Common myeloid progenitor, CD34-positive (primary cell): ENCODE measurements at regions not wholly inside any gene's neighbourhood (a gene's known extent, or its start where the extent isn't known, plus 50 kb on each side); places are given as distances from the start of the nearest gene placed in this dataset.

Experiments
- CTCF ChIA-PET: fragments of 350-600 bp; sonication (Branson Sonifier 250); formaldehyde crosslinking; loops from one replicate; lab custom pipeline; 2021; ENCODE audit warnings: antibody characterized with exemption; lab: Charles Lee
- POLR2A ChIA-PET: fragments of 350-600 bp; sonication (Branson Sonifier 250); formaldehyde crosslinking; loops from one replicate; lab custom pipeline; 2021; ENCODE audit warnings: antibody characterized with exemption; lab: Charles Lee
- DNase-seq, 3 donors: peaks; one replicate each; pipeline versions ENCODE4 v3.0.0 to v3.0.0-alpha.2; 2013
- H3K27ac ChIP-seq, 2 experiments: 1 replicate in 1 of 2; 2 replicates in 1 of 2; pipeline ENCODE4 v1.7.0; 2013; ENCODE audit warnings: inconsistent platforms in 2 of 2, low read length in 2 of 2, mild to moderate bottlenecking in 2 of 2, low read depth in 1 of 2, moderate library complexity in 1 of 2; ENCODE audit not compliant: severe bottlenecking in 2 of 2, insufficient read depth in 1 of 2, poor library complexity in 1 of 2
- H3K27me3 ChIP-seq, 5 experiments: replicated peaks in 2 of 5; 1 replicate in 3 of 5; 2 replicates in 2 of 5; pipeline versions ENCODE4 v1.6.1 to v1.7.0; 2013; ENCODE audit warnings: low read length in 4 of 5, mild to moderate bottlenecking in 2 of 5, moderate library complexity in 2 of 5, inconsistent platforms in 1 of 5; ENCODE audit not compliant: insufficient read depth in 5 of 5, control insufficient read depth in 4 of 5
- H3K36me3 ChIP-seq, 4 experiments: 1 replicate in 2 of 4; 2 replicates in 2 of 4; pipeline versions ENCODE4 v1.6.1 to v1.7.0; 2013; ENCODE audit warnings: low read length in 3 of 4, control low read depth in 1 of 4, mild to moderate bottlenecking in 1 of 4; ENCODE audit not compliant: control insufficient read depth in 4 of 4, insufficient read depth in 4 of 4
- H3K4me1 ChIP-seq, 4 experiments: 1 replicate in 3 of 4; 2 replicates in 1 of 4; pipeline versions ENCODE4 v1.6.1 to v1.7.1; 2013; ENCODE audit warnings: low read length in 3 of 4, mild to moderate bottlenecking in 3 of 4, control low read depth in 1 of 4, inconsistent platforms in 1 of 4, moderate library complexity in 1 of 4; ENCODE audit not compliant: control insufficient read depth in 4 of 4, insufficient read depth in 4 of 4; ENCODE audit errors: control extremely low read depth in 1 of 4
- H3K4me3 ChIP-seq, 7 experiments: 1 replicate in 4 of 7; 2 replicates in 3 of 7; pipeline versions ENCODE4 v1.5.1 to v1.7.0; 2013; ENCODE audit warnings: mild to moderate bottlenecking in 7 of 7, low read length in 6 of 7, moderate library complexity in 6 of 7, inconsistent platforms in 2 of 7, low read depth in 2 of 7, control low read depth in 1 of 7; ENCODE audit not compliant: insufficient read depth in 4 of 7, control insufficient read depth in 1 of 7; ENCODE audit errors: extremely low read depth in 1 of 7
- H3K9me3 ChIP-seq, 5 experiments: 1 replicate in 4 of 5; 2 replicates in 1 of 5; pipeline versions ENCODE4 v1.6.1 to v1.7.1; 2013; ENCODE audit warnings: low read length in 4 of 5, mild to moderate bottlenecking in 2 of 5, inconsistent platforms in 1 of 5, low read depth in 1 of 5, moderate library complexity in 1 of 5; ENCODE audit not compliant: control insufficient read depth in 4 of 5, insufficient read depth in 2 of 5; ENCODE audit errors: control extremely low read depth in 1 of 5
- WGBS: methylation state at CpG from one replicate; pipeline ENCODE4 v1.1.5; 2013; ENCODE audit not compliant: insufficient coverage; 5-methylcytosine and 5-hydroxymethylcytosine counted together

- 100% methylated on average over 3 of the region's 4 CpGs for WGBS
These were observed 551.6 kb downstream of the ZEB2 start for GRCh38 chr2:143968360-143968759.

GRCh38 chr2:143965493-143966164 lies 554.3 kb downstream of the ZEB2 start:
- ChIA-PET POLR2A (no interaction called here), CTCF (no interaction called here)
- Histone ChIP-seq H3K27ac (no peak overlapping the region), H3K4me1 (no peaks in the 10 kb centered on the region), H3K27me3 (no peaks in the 10 kb centered on the region), H3K4me3 (no peak overlapping the region), H3K9me3 (peaks cover 0 to 3% (median 0%) of the 10 kb centered on the region in 5 experiments), H3K36me3 (peaks cover 0 to 4% (median 0%) of the 10 kb centered on the region in 4 experiments)
- DNase-seq, result no peak
- 100% methylated on average over 2 of the region's 4 CpGs for WGBS

More at GRCh38 chr2:143968360-143968759, 551.6 kb downstream of the ZEB2 start:
- POLR2A ChIA-PET, result no interaction called here
- Histone ChIP-seq H3K27me3 (no peaks in the 10 kb centered on the region), H3K4me3 (no peak overlapping the region), H3K36me3 (no peaks in the 10 kb centered on the region), H3K27ac (no peak overlapping the region), H3K4me1 (no peaks in the 10 kb centered on the region), H3K9me3 (no peaks in the 10 kb centered on the region)
- CTCF ChIA-PET, result no interaction called here
- DNase-seq, result no peak

- no peak for DNase-seq
- Histone ChIP-seq H3K4me1 (no peaks in the 10 kb centered on the region), H3K27me3 (no peaks in the 10 kb centered on the region), H3K9me3 (peaks cover 0 to 8% (median 0%) of the 10 kb centered on the region in 5 experiments), H3K4me3 (no peak overlapping the region), H3K36me3 (peaks cover 0 to 4% (median under 1%) of the 10 kb centered on the region in 4 experiments), H3K27ac (no peak overlapping the region)
- WGBS, result no CpG with 5 or more reads among the region's 1 CpG
- CTCF ChIA-PET, result no interaction called here
- POLR2A ChIA-PET, result no interaction called here
These were observed 555.0 kb downstream of the ZEB2 start for GRCh38 chr2:143964891-143965290.

- no peak overlapping the region for H3K27ac ChIP-seq
- ChIA-PET POLR2A (no interaction called here), CTCF (no interaction called here)
- peaks cover 0 to 4% (median under 1%) of the 10 kb centered on the region in 4 experiments for H3K36me3 ChIP-seq
- no peaks in the 10 kb centered on the region for H3K27me3 ChIP-seq
- no peak overlapping the region for H3K4me3 ChIP-seq
- no peaks in the 10 kb centered on the region for H3K4me1 ChIP-seq
- no peak for DNase-seq
- H3K9me3 ChIP-seq, result peaks cover 0 to 8% (median 0%) of the 10 kb centered on the region in 5 experiments
These were observed 559.7 kb downstream of the ZEB2 start for GRCh38 chr2:143960177-143960576.

- DNase-seq, result no peak
- peaks cover 0 to 8% (median 0%) of the 10 kb centered on the region in 5 experiments for H3K9me3 ChIP-seq
- H3K36me3 ChIP-seq, result peaks cover 0 to 4% (median under 1%) of the 10 kb centered on the region in 4 experiments
- CTCF ChIA-PET, result no interaction called here
- H3K27ac ChIP-seq, result no peak overlapping the region
- WGBS, result 75% methylated on average over 1 of the region's 5 CpGs
- no peaks in the 10 kb centered on the region for H3K27me3 ChIP-seq
- H3K4me1 ChIP-seq, result no peaks in the 10 kb centered on the region
- no peak overlapping the region for H3K4me3 ChIP-seq
- POLR2A ChIA-PET, result no interaction called here
These were observed 562.6 kb downstream of the ZEB2 start for GRCh38 chr2:143957321-143957720.

GRCh38 chr2:143955401-143956065 lies 564.4 kb downstream of the ZEB2 start:
- WGBS, result 100% methylated on average over 2 of the region's 2 CpGs
- Histone ChIP-seq H3K36me3 (peaks cover 0 to 2% (median 0%) of the 10 kb centered on the region in 4 experiments), H3K27ac (no peak overlapping the region), H3K4me3 (no peak overlapping the region), H3K9me3 (peaks cover 0 to 5% (median 0%) of the 10 kb centered on the region in 5 experiments), H3K27me3 (no peaks in the 10 kb centered on the region), H3K4me1 (no peaks in the 10 kb centered on the region)
- ChIA-PET CTCF (no interaction called here), POLR2A (no interaction called here)
- DNase-seq, result no peak

- 100% methylated on average over 1 of the region's 2 CpGs for WGBS
- H3K27ac ChIP-seq, result no peak overlapping the region
- H3K36me3 ChIP-seq, result no peaks in the 10 kb centered on the region
- no peaks in the 10 kb centered on the region for H3K4me1 ChIP-seq
- ChIA-PET CTCF (no interaction called here), POLR2A (no interaction called here)
- H3K9me3 ChIP-seq, result peaks cover 0 to 1% (median 0%) of the 10 kb centered on the region in 5 experiments
- no peaks in the 10 kb centered on the region for H3K27me3 ChIP-seq
- no peak overlapping the region for H3K4me3 ChIP-seq
- DNase-seq, result no peak
These were observed 565.1 kb downstream of the ZEB2 start for GRCh38 chr2:143954844-143955243.
